HL-60 (cell line): ENCODE measurements at regions not wholly inside any gene's neighbourhood (a gene's known extent, or its start where the extent isn't known, plus 50 kb on each side); places are given as distances from the start of the nearest gene placed in this dataset.

Source experiments
- DNase-seq, 2 experiments: peaks; one replicate each; pipeline ENCODE4 v3.0.0-alpha.2; 2010 to 2020; ENCODE audit warnings: low read depth in 1 of 2, low spot score in 1 of 2
- H3K27ac ChIP-seq: fragments of 250-450 bp; sonication (Bioruptor Pico); replicated peaks from 2 replicates; pipeline ENCODE4 v1.5.1; 2020; ENCODE audit warnings: mild to moderate bottlenecking, moderate library complexity
- H3K27me3 ChIP-seq: fragments of 250-450 bp; sonication (Bioruptor Pico); 2 replicates; pipeline ENCODE4 v1.5.1; 2021; ENCODE audit warnings: mild to moderate bottlenecking, moderate library complexity; ENCODE audit not compliant: insufficient read depth, poor library complexity, severe bottlenecking
- H3K4me3 ChIP-seq: replicated peaks from 2 replicates; pipeline ENCODE4 v1.5.1; 2011; ENCODE audit warnings: mild to moderate bottlenecking, control low read depth, low read length; ENCODE audit not compliant: insufficient read depth
- CTCF ChIP-seq: IDR thresholded peaks from one replicate; pipeline ENCODE4 v1.5.1; 2011; ENCODE audit warnings: low read length, control low read depth, inconsistent platforms; ENCODE audit not compliant: insufficient read depth
- GABPA ChIP-seq: IDR thresholded peaks from 2 replicates; pipeline ENCODE4 v1.6.1; 2012; ENCODE audit warnings: low read depth
- POLR2AphosphoS5 ChIP-seq: IDR thresholded peaks from 2 replicates; pipeline ENCODE4 v1.6.1; 2012; ENCODE audit warnings: low read depth
- SPI1 ChIP-seq: IDR thresholded peaks from 2 replicates; pipeline ENCODE4 v1.6.1; 2012; ENCODE audit warnings: low read depth, mild to moderate bottlenecking, borderline replicate concordance
- TF ChIP-seq, protein P1 (sequence below): IDR thresholded peaks from 2 replicates; pipeline ENCODE4 v1.6.1; 2012; ENCODE audit warnings: low read depth; ENCODE audit not compliant: insufficient replicate concordance

DNA sequence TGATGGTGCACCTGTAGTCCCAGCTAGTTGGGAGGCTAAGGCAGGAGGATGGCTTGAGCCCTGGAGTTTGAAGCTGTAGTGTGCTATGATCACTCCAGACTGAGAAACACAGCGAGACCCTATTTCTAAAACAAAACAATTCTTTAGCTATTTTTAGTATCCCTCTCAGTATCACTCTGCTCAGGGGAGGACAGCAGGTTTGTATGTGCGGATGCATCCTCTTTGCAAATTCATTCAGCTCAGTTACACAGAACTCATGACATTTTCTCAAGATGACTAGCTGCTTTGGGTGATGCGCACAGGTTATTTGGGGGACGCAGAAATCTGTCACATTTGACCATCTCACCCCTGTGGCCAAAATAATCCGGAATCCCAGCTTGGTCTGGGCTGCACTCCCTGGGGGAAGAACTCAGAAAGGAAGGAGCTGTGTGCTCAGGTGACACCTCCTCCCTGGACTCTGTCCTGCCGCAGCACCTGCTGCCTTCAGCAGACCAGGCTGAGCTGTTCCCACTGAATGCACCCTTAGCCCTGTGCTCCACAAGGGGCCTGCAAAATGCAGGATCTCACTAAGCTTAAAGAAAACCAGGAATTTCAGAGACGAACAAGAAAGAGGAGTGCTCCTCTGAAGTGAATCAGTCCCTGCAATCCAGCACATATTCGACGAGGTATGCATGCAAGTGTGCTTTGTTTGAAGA lies 89.5 kb upstream of the PGBD5 start:
- Histone ChIP-seq H3K4me3 (no peak overlapping the region), H3K27ac (no peak overlapping the region), H3K27me3 (peaks cover 6% of the 10 kb centered on the region)
- no peak for DNase-seq
- no peak for TF ChIP-seq GABPA
- TF ChIP-seq SPI1 = no peak
- TF ChIP-seq CTCF = no peak
- TF ChIP-seq, protein P1, sequence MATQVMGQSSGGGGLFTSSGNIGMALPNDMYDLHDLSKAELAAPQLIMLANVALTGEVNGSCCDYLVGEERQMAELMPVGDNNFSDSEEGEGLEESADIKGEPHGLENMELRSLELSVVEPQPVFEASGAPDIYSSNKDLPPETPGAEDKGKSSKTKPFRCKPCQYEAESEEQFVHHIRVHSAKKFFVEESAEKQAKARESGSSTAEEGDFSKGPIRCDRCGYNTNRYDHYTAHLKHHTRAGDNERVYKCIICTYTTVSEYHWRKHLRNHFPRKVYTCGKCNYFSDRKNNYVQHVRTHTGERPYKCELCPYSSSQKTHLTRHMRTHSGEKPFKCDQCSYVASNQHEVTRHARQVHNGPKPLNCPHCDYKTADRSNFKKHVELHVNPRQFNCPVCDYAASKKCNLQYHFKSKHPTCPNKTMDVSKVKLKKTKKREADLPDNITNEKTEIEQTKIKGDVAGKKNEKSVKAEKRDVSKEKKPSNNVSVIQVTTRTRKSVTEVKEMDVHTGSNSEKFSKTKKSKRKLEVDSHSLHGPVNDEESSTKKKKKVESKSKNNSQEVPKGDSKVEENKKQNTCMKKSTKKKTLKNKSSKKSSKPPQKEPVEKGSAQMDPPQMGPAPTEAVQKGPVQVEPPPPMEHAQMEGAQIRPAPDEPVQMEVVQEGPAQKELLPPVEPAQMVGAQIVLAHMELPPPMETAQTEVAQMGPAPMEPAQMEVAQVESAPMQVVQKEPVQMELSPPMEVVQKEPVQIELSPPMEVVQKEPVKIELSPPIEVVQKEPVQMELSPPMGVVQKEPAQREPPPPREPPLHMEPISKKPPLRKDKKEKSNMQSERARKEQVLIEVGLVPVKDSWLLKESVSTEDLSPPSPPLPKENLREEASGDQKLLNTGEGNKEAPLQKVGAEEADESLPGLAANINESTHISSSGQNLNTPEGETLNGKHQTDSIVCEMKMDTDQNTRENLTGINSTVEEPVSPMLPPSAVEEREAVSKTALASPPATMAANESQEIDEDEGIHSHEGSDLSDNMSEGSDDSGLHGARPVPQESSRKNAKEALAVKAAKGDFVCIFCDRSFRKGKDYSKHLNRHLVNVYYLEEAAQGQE = no peak
- TF ChIP-seq POLR2AphosphoS5 = no peak

GRCh38 chr1:230510496-230510895 lies 84.4 kb upstream of the PGBD5 start:
- Histone ChIP-seq H3K27ac (no peak overlapping the region), H3K27me3 (peaks cover 3% of the 10 kb centered on the region), H3K4me3 (no peak overlapping the region)
- no peak for DNase-seq
- TF ChIP-seq CTCF (no peak), GABPA (no peak), POLR2AphosphoS5 (no peak), SPI1 (no peak)
- TF ChIP-seq, protein P1 = no peak

DNA sequence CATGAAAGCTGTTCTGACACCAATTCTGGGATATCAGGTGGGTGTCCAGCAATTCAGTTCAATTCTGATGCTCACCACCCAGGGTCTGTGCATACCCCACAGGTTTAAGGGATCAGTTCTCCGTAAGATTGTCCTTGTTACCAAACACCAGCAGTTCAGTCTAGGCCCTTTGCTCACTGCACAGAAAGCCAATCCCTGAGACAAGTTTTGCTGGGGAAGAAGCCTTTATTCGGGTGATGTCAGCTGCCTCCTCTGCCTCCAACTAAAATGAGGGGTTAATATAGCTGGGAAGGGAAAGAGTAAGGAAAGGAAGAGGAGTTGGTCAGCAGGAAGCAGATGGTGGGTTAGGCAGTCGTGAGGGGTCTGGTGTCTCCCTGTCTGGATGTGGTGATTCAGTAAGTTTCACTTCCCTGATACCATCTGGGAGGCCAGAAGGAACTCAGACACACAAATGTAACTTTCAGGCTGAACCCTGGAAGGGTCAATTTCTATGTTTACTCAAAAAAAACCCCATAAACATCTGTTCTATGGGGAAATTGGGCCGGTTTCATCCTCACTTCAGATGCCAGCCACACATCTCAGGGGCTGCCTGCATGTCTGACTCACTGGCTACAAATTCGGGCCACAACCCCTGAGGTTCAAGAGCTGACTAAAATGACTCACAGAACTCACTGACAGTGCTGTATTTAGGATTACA lies 83.3 kb upstream of the PGBD5 start:
- Histone ChIP-seq H3K27me3 (no peaks in the 10 kb centered on the region), H3K4me3 (no peak overlapping the region), H3K27ac (no peak overlapping the region)
- peak in 1 of 2 experiments; percentile 86 for DNase-seq
- TF ChIP-seq GABPA (no peak), CTCF (no peak), POLR2AphosphoS5 (no peak), SPI1 (no peak)
- TF ChIP-seq, protein P1 = no peak
